ENCODE measurements at regions not wholly inside any gene's neighbourhood (a gene's known extent, or its start where the extent isn't known, plus 50 kb on each side); places are given as distances from the start of the nearest gene placed in this dataset.

DNA sequence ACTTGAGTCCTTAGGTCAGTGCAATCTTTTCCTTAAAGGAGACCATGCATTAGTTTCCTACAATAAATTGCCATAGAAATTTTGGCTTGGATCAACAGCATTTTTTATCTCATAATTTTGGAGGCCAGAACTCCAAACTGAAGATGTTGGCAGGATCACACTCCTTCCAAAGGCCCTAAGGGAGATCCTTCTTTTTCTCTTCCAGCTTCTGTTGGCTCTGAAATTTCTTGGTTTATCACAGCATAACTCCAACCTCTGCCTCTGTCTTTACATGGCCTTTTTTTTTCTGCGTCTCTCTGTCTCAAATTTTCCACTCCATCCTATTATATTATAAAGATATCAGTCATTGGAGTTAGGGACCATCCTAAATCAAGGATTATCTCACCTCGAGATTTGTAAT is 282.2 kb downstream of the STIM2 start:
- no peak for ATAC-seq
- H3K27me3 ChIP-seq: no peaks in the 10 kb centered on the region
- no peak overlapping the region for H3K4me3 ChIP-seq
- H3K9me3 ChIP-seq: no peaks in the 10 kb centered on the region
- H3K4me1 ChIP-seq: no peaks in the 10 kb centered on the region
- no peak overlapping the region for H3K27ac ChIP-seq
- TF ChIP-seq, protein P1, sequence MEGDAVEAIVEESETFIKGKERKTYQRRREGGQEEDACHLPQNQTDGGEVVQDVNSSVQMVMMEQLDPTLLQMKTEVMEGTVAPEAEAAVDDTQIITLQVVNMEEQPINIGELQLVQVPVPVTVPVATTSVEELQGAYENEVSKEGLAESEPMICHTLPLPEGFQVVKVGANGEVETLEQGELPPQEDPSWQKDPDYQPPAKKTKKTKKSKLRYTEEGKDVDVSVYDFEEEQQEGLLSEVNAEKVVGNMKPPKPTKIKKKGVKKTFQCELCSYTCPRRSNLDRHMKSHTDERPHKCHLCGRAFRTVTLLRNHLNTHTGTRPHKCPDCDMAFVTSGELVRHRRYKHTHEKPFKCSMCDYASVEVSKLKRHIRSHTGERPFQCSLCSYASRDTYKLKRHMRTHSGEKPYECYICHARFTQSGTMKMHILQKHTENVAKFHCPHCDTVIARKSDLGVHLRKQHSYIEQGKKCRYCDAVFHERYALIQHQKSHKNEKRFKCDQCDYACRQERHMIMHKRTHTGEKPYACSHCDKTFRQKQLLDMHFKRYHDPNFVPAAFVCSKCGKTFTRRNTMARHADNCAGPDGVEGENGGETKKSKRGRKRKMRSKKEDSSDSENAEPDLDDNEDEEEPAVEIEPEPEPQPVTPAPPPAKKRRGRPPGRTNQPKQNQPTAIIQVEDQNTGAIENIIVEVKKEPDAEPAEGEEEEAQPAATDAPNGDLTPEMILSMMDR (IDR thresholded peaks at IDR 0.05): no peak
- TF ChIP-seq POLR2A (IDR thresholded peaks at IDR 0.05): no peak
- DNase-seq: no peak
- intact Hi-C loops (cut with DNase I): no loop called here
- no peaks in the 10 kb centered on the region for H3K36me3 ChIP-seq (replicated peaks in 1 of 2; ENCODE audit: insufficient read depth in 1 of 2, low read depth in 2 of 2)
- 79 to 82% methylated on average over 2 of the region's 2 CpGs for WGBS, 2 donors

DNA sequence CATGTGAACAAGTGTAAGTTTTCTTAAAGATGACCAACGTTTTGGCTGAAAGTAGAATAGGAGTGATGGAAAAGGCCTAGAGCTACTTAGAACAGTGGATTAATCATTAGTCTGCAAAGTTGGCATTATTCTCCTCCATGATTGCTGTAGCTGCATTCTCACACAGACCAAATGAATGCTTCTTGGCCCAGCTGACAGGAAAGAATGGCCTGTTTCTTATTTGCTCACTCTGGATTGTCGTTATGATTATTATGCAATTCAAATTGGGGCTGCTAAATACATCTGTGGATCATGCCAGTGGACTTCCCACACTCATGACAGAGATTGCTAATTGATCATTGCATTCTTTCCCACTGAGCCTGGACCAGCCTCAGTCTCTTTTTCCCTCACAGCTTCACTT is 285.0 kb downstream of the STIM2 start:
- WGBS, 2 donors: 21 to 23% methylated on average over 2 of the region's 2 CpGs
- TF ChIP-seq, protein P1 (IDR thresholded peaks at IDR 0.05): no peak
- no peak for TF ChIP-seq POLR2A (IDR thresholded peaks at IDR 0.05)
- no peaks in the 10 kb centered on the region for H3K27me3 ChIP-seq
- ATAC-seq (no peak), DNase-seq (no peak)
- no peak overlapping the region for H3K27ac ChIP-seq
- no peak overlapping the region for H3K4me3 ChIP-seq
- H3K36me3 ChIP-seq (replicated peaks in 1 of 2; ENCODE audit: insufficient read depth in 1 of 2, low read depth in 2 of 2): no peaks in the 10 kb centered on the region
- no peaks in the 10 kb centered on the region for H3K9me3 ChIP-seq
- intact Hi-C loops (cut with DNase I): no loop called here
- H3K4me1 ChIP-seq: no peaks in the 10 kb centered on the region

DNA sequence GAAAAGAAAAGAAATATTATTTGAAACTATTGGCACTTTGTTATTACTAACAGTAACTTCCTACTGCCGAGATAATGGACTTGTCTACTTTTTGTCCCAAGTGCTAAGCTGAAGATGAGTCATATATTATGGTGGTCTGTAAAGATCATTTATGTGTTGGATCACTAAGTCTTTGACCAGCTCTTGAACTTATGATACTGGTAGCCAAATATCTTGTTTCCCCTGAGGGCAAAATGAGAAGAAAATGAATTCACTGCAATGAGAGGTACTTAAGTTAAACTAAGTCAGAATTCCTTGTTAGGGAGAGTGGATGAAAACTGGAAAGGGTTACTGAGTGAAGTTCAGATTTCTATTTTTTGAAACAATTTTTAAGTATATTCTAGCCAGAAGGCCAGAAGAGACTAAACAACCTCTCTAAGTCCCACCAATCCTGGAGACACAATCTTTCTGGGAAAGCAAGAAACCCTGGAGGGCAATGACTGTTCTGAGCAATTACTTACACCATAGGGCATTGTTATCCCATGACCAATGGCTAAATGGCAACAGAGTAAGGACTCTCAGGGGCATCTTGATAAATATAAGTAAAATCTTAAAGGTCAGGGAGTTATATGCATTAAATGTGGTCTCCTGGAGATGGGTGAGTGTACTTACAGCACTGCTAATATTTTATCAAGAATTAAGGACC is 287.7 kb downstream of the STIM2 start:
- Histone ChIP-seq H3K36me3 (replicated peaks in 1 of 2; ENCODE audit: insufficient read depth in 1 of 2, low read depth in 2 of 2) (no peaks in the 10 kb centered on the region), H3K27ac (no peak overlapping the region), H3K4me1 (no peaks in the 10 kb centered on the region), H3K4me3 (no peak overlapping the region), H3K27me3 (no peaks in the 10 kb centered on the region), H3K9me3 (no peaks in the 10 kb centered on the region)
- WGBS, 2 donors: 68 to 86% methylated on average over 1 of the region's 1 CpG
- ATAC-seq: no peak
- no peak for DNase-seq
- TF ChIP-seq POLR2A (IDR thresholded peaks at IDR 0.05): no peak
- TF ChIP-seq, protein P1 (IDR thresholded peaks at IDR 0.05): no peak
- intact Hi-C loops (cut with DNase I): no loop called here

DNA sequence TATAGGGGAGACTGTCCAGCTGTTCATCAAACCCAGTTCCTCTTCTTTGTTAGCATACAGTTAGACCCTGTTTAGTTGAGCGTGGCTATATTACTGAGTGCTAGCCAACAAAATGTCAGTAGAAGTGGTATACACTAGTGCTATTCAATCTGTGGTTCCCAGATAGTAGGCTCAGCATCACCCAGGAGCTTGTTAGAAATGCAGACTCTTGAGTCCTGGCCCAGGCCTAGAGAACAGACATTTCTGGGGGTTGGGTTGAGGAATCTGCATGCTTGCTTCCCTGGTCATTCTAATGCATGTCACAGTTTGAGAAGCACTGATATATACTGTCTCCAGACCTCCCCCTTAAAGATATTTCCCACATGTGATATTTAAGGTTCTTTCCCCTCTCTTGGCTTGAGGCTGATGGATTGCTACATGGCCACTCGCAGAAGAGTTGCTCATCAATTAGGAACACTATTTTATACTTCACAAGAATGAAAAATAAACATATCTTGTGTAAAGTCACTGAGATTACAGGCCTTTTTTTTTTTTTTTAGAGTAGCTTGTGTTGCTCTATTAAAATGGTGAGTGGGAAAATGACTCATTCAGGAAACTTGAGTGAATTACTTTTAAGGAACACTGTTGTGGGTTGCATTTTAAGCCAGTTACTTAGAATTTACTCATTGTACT is 289.0 kb downstream of the STIM2 start:
- ATAC-seq: no peak
- Histone ChIP-seq H3K27me3 (no peaks in the 10 kb centered on the region), H3K36me3 (replicated peaks in 1 of 2; ENCODE audit: insufficient read depth in 1 of 2, low read depth in 2 of 2) (no peaks in the 10 kb centered on the region), H3K4me3 (no peak overlapping the region), H3K4me1 (no peaks in the 10 kb centered on the region), H3K9me3 (no peaks in the 10 kb centered on the region), H3K27ac (no peak overlapping the region)
- TF ChIP-seq POLR2A (IDR thresholded peaks at IDR 0.05): no peak
- TF ChIP-seq, protein P1 (IDR thresholded peaks at IDR 0.05): no peak
- DNase-seq: no peak
- WGBS, 2 donors: 72 to 77% methylated on average over 2 of the region's 2 CpGs
- intact Hi-C loops (cut with DNase I): no loop called here

DNA sequence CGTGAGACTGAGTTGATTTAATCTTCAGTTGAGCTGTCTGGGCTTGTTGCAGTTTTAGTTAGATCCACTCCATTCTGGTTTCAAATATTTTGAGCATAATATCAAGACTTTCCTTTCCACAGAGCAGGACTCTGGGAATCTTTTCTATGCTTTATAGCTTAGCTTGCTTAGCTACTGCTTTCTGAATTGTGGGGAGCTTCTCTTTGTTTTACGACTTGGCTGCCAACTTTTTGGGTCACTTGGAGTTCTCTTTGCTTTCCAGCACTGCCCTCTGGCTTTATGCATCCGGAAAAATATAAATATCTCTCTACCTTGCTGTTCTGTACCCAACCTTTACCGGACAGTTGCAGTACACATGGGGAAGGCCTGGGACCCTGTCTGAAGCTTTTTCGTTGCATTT is 292.1 kb downstream of the STIM2 start:
- Histone ChIP-seq H3K4me1 (no peaks in the 10 kb centered on the region), H3K36me3 (replicated peaks in 1 of 2; ENCODE audit: insufficient read depth in 1 of 2, low read depth in 2 of 2) (no peaks in the 10 kb centered on the region), H3K9me3 (no peaks in the 10 kb centered on the region), H3K4me3 (no peak overlapping the region), H3K27me3 (no peaks in the 10 kb centered on the region), H3K27ac (no peak overlapping the region)
- DNase-seq (no peak), ATAC-seq (no peak)
- 75 to 79% methylated on average over 5 of the region's 5 CpGs for WGBS, 2 donors
- intact Hi-C loops (cut with DNase I): no loop called here
- TF ChIP-seq, protein P1 (IDR thresholded peaks at IDR 0.05): no peak
- TF ChIP-seq POLR2A (IDR thresholded peaks at IDR 0.05): no peak

Measured in body of pancreas (tissue), 4 donors.